ENCODE measurements at regions not wholly inside any gene's neighbourhood (a gene's known extent, or its start where the extent isn't known, plus 50 kb on each side); places are given as distances from the start of the nearest gene placed in this dataset.
"Not testable (repeated sequence)": the region's sequence is repeated elsewhere in the genome, so short reads cannot be mapped to it uniquely, and the experiment has no call there.

GRCh38 chr3:15903759-15904720 lies 106.3 kb upstream of the ANKRD28 start:
- DNase-seq: no peak

DNA sequence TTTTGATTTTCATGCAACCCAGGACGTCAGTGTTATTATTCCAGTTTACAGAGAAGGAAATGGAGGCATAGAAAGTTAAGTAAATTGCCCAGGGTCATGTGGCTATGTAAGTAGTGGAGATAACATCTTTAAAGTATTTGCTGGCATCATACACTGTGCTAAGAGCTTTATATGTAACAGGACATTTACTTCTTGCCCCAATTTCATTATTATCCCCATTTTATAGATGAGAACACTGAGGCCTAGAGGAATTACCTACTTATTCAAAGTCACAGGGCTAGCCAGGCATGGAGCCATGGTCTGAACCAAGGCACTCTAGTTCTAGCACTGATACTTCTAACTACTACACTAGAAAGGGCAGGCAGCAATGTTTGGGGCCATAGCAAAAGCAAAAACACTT lies 107.3 kb upstream of the ANKRD28 start:
- DNase-seq: no peak

GRCh38 chr3:15907403-15907802 lies 109.6 kb upstream of the ANKRD28 start:
- not testable (repeated sequence) for DNase-seq

GRCh38 chr3:15918988-15919387 lies 121.2 kb upstream of the ANKRD28 start:
- no peak for DNase-seq

GRCh38 chr3:15919971-15920370 lies 122.2 kb upstream of the ANKRD28 start:
- DNase-seq: no peak

- DNase-seq: no peak
These were observed 126.0 kb upstream of the ANKRD28 start for GRCh38 chr3:15923640-15924405.

- no peak for DNase-seq
These were observed 127.1 kb upstream of the ANKRD28 start for GRCh38 chr3:15924914-15925313.

DNA sequence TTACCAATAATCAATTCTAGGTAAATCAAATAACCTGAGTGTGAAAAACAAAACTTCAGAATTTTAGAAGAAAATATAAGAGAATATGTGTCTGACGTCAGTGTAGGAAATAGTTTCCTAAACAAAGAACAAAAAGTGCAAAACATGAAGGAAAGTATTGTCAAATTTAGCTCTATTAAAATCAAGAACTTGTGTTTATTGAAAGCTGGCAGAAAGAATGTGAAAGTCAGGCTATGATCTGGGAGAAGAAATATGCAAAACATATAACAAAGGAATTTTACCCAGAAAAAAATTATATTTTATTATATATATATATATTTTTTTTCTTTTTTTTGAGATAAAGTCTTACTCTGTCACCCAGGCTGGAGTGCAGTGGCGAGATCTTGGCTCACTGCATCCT lies 129.1 kb upstream of the ANKRD28 start:
- no peak for DNase-seq

DNA sequence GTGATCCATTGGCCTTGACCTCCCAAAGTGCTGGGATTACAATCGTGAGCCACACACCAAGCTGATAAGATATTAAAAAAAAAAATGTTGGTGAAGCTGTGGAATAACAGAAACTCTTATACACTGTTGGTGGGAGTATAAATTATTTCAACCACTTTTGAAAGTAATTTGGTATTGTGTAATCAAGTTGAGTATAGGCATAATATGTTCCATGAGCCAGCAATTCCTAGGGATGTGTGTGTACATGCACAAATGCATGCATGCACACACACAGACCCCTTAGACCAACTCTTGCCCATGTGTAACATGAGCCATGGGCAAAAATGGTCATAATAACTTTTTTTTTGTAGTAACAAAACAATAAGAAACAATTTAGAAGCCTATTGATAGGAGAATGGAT lies 130.2 kb upstream of the ANKRD28 start:
- DNase-seq: no peak

- no peak for DNase-seq
These were observed 132.3 kb upstream of the ANKRD28 start for GRCh38 chr3:15929944-15930571.

- no peak for DNase-seq
These were observed 134.8 kb upstream of the ANKRD28 start for GRCh38 chr3:15932348-15933300.

DNA sequence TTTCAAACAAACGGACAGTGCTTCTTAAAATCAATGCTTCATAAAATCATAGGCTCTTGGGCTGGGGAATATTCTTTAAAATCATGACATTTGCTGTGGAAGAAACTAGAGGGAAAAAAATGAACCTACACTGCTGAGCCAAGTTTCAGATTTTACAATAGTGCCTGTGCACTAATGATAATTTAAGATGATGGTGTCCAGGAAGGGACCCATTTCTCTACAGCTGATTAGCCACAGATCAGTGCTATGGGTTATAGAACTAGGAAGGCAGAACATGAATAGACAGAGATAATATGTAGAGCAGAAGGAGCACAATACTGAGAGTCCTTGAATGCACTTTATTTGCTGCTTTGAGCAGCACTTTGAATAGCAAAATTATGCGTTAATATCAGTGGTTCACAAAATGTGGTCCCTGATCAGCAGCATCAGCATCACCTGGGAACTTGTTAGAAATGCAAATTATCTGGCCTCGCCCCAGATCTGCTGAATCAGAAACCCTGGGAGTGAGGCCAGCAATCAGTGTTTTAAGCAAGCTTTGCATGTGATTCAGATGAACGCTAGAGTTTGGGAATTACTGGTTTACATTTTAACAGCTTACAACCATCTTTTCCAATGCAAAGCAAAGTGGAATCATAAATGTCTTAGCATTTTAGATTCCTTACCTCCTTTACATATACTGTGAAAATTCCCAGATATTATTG lies 135.8 kb upstream of the ANKRD28 start:
- no peak for DNase-seq

DNA sequence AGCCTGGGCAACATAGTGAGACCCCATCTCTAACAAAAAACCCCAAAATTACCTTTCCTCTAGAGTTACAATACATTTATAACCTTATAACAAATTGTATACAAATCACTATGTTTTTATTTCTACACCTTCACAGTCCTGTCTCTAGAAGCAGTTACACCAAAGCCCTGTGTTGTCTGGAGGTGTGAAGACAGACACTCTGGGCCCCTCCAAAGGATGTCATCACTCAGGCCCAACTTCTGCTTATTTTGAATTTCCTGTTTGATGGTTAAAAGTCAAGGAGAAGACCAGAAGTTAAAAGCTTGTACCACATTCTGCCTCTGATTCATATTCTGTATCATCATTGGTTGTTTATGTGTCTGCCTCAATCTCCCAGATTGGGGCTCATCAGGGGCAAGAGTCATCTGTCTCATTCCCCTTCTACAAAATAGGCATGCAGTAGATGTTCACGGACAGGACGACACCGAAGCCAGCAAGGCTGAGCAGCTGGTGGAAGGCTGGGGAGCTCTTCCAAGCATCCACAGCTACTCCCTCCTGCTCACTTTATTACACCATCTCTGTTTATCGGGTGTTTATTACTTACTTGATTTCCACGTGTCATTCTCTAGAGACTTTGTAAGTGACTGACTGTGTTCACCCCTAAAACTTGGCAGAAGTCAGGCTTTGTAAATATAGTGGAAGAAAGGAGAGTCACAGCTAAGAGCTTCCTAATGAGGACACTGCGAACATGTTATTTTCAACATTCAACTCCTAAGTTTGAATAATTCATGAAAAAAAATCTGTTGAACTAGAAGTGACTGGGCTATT lies 136.8 kb upstream of the ANKRD28 start:
- DNase-seq: no peak

- DNase-seq: no peak
These were observed 138.5 kb upstream of the ANKRD28 start for GRCh38 chr3:15936312-15936711.

GRCh38 chr3:15940641-15941040 lies 142.9 kb upstream of the ANKRD28 start:
- DNase-seq: no peak

DNA sequence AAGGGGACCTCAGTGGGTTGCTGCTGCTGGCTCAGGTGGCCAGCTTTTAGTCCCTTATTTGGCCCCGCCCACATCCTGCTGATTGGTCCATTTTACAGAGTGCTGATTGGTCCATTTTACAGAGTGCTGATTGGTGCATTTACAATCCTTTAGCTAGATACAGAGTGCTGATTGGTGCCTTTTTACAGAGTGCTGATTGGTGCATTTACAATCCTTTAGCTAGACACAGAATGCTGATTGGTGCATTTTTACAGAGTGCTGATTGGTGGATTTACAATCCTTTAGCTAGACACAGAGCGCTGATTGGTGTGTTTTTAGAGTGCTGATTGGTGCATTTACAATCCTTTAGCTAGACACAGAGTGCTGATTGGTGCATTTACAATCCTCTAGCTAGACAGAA lies 143.7 kb upstream of the ANKRD28 start:
- not testable (repeated sequence) for DNase-seq

DNA sequence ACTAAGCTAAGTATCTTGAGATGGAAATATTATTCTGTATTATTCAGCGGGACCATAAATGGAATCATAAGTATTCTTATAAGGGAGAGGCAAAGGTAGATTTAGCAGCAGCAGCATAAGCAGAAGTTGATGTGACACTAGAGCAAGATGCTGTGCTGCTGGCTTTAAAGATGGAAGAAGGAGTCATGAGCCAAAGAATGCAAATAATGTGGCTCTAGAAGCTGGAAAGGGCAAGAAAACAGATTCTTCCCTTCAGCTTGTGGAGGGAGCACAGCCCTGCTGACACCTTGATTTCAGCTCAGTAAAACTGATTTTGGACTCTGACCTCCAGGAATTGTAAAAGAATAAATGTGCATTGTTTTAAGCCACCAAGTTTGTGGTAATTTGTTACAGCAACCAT lies 144.2 kb upstream of the ANKRD28 start:
- no peak for DNase-seq

GRCh38 chr3:15942462-15942861 lies 144.7 kb upstream of the ANKRD28 start:
- no peak for DNase-seq

- DNase-seq: no peak
These were observed 145.2 kb upstream of the ANKRD28 start for GRCh38 chr3:15942936-15943335.

DNA sequence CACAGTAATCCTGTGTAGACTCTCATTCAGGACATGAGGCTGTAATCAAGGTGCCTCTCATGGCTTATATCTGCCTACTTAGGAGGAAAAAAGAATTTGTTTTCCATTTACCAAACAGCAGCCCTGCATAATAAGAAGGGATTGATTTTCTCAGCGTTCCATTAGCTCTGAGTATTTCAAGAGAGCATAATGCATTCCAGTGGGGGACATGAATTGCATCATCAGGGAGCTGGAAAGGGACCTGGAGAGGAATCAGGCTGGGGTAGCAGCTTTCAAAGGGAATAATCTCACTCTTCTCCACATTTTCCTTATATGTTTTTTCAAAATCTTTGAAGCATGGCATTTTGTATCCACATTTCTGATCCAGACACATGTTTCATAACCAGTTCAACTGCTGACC lies 150.6 kb upstream of the ANKRD28 start:
- no peak for DNase-seq
